HS-5 (cell line): ENCODE measurements at regions not wholly inside any gene's neighbourhood (a gene's known extent, or its start where the extent isn't known, plus 50 kb on each side); places are given as distances from the start of the nearest gene placed in this dataset.
"Not testable (repeated sequence)": the region's sequence is repeated elsewhere in the genome, so short reads cannot be mapped to it uniquely, and the experiment has no call there.

Source experiments
- DNase-seq: peaks from one replicate; pipeline ENCODE4 v3.0.0-alpha.2; 2012; ENCODE audit warnings: low read depth

GRCh38 chr13:83117046-83117445, 765.2 kb downstream of the SLITRK1 start:
- no peak for DNase-seq

GRCh38 chr13:83101574-83102247, 780.6 kb downstream of the SLITRK1 start:
- not testable (repeated sequence) for DNase-seq

- DNase-seq = no peak
Observed at GRCh38 chr13:83100237-83100636, 782.0 kb downstream of the SLITRK1 start.

- DNase-seq = no peak
Observed at GRCh38 chr13:83088858-83089257, 793.4 kb downstream of the SLITRK1 start.

GRCh38 chr13:83086948-83087347, 795.3 kb downstream of the SLITRK1 start:
- DNase-seq = no peak

- no peak for DNase-seq
Observed at GRCh38 chr13:83086088-83086487, 796.2 kb downstream of the SLITRK1 start.

GRCh38 chr13:83085186-83085900, 796.9 kb downstream of the SLITRK1 start:
- DNase-seq = no peak

GRCh38 chr13:83077499-83077898, 804.8 kb downstream of the SLITRK1 start:
- DNase-seq = no peak

- DNase-seq = not testable (repeated sequence)
Observed at GRCh38 chr13:83073930-83074329, 808.3 kb downstream of the SLITRK1 start.

- DNase-seq = no peak
Observed at GRCh38 chr13:83065108-83065507, 817.2 kb downstream of the SLITRK1 start.

GRCh38 chr13:83057119-83057518, 825.2 kb downstream of the SLITRK1 start:
- DNase-seq = no peak

GRCh38 chr13:83056269-83056668, 826.0 kb downstream of the SLITRK1 start:
- DNase-seq = no peak

GRCh38 chr13:83048419-83048818, 833.9 kb downstream of the SLITRK1 start:
- DNase-seq = peak; percentile 1

- DNase-seq = no peak
Observed at GRCh38 chr13:83024955-83025594, 857.2 kb downstream of the SLITRK1 start.

GRCh38 chr13:83024232-83024631, 858.0 kb downstream of the SLITRK1 start:
- DNase-seq = no peak

GRCh38 chr13:83019986-83020385, 862.3 kb downstream of the SLITRK1 start:
- no peak for DNase-seq

GRCh38 chr13:83009987-83010386, 872.3 kb downstream of the SLITRK1 start:
- no peak for DNase-seq

- DNase-seq = no peak
Observed at GRCh38 chr13:83008212-83008929, 873.9 kb downstream of the SLITRK1 start.

GRCh38 chr13:83007226-83007625, 875.0 kb downstream of the SLITRK1 start:
- no peak for DNase-seq

GRCh38 chr13:83003185-83003584, 879.1 kb downstream of the SLITRK1 start:
- no peak for DNase-seq

GRCh38 chr13:82993417-82993816, 888.9 kb downstream of the SLITRK1 start:
- DNase-seq = no peak

GRCh38 chr13:82976499-82976898, 905.8 kb downstream of the SLITRK1 start:
- DNase-seq = no peak
